ENCODE measurements at regions not wholly inside any gene's neighbourhood (a gene's known extent, or its start where the extent isn't known, plus 50 kb on each side); places are given as distances from the start of the nearest gene placed in this dataset.
A peak's percentile ranks its signal among the peaks of the same experiment; 100 is the strongest.

DNA sequence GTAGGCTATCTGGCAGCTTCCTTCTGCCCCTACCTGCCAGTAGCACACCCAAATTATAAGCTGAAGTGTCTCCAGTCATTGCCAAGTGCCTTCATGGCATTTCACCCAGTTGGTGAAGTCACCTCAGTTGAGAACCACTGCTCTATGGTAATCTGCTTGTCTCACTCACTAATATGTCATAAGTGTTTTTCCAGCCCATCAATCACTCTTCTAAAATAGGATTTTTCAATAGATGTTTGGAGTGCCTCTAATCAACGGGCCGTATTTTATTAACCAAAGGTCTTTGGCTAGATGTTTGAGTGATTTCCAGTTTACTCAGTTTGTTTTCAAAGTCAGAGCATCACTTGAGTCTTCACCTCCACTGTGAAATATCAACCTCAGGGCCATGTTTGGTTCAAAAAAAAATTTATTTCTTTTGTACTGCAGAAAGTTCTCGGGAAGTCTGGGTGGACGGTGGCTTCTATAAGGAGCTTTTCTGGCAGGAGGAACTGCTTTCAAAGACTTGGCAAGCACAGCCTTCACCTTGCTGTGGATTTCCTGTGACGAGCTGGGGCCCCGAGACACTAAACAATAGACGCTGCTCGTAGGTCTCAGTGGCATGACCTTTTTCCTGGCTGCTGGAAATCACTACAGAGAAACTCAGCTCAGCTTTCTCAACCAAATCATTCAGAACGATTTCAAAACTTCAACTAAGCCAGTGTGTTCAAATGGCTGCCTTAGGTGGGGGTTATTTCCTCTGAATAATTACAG is 95.2 kb upstream of the FOXF1 start:
- H3K27ac Mint-ChIP-seq, result no peak overlapping the region
- peaks cover 3% of the 10 kb centered on the region for H3K36me3 Mint-ChIP-seq (ENCODE audit: low read depth)
- H3K4me1 Mint-ChIP-seq, result peaks cover 5% of the 10 kb centered on the region
- DNase-seq, result no peak
- H3K4me3 Mint-ChIP-seq, result no peak overlapping the region
- peaks cover 15% of the 10 kb centered on the region for H3K27me3 Mint-ChIP-seq (ENCODE audit: low read depth, poor library complexity)
- TF ChIP-seq, protein P1, sequence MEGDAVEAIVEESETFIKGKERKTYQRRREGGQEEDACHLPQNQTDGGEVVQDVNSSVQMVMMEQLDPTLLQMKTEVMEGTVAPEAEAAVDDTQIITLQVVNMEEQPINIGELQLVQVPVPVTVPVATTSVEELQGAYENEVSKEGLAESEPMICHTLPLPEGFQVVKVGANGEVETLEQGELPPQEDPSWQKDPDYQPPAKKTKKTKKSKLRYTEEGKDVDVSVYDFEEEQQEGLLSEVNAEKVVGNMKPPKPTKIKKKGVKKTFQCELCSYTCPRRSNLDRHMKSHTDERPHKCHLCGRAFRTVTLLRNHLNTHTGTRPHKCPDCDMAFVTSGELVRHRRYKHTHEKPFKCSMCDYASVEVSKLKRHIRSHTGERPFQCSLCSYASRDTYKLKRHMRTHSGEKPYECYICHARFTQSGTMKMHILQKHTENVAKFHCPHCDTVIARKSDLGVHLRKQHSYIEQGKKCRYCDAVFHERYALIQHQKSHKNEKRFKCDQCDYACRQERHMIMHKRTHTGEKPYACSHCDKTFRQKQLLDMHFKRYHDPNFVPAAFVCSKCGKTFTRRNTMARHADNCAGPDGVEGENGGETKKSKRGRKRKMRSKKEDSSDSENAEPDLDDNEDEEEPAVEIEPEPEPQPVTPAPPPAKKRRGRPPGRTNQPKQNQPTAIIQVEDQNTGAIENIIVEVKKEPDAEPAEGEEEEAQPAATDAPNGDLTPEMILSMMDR (IDR thresholded peaks at IDR 0.05), result no peak
- peaks cover 48% of the 10 kb centered on the region for H3K9me3 Mint-ChIP-seq

GRCh38 chr16:86418981-86419380 is 91.3 kb upstream of the FOXF1 start:
- Mint-ChIP-seq H3K27ac (no peak overlapping the region), H3K4me3 (no peak overlapping the region), H3K9me3 (peaks cover 40% of the 10 kb centered on the region), H3K27me3 (ENCODE audit: low read depth, poor library complexity) (peaks cover 19% of the 10 kb centered on the region), H3K4me1 (peaks cover 13% of the 10 kb centered on the region), H3K36me3 (ENCODE audit: low read depth) (peaks cover 4% of the 10 kb centered on the region)
- DNase-seq, result no peak
- TF ChIP-seq, protein P1 (IDR thresholded peaks at IDR 0.05), result no peak

GRCh38 chr16:86419518-86419917 is 90.8 kb upstream of the FOXF1 start:
- peaks cover 4% of the 10 kb centered on the region for H3K36me3 Mint-ChIP-seq (ENCODE audit: low read depth)
- DNase-seq, result no peak
- peaks cover 17% of the 10 kb centered on the region for H3K4me1 Mint-ChIP-seq
- H3K27ac Mint-ChIP-seq, result no peak overlapping the region
- TF ChIP-seq, protein P1 (IDR thresholded peaks at IDR 0.05), result no peak
- peaks cover 42% of the 10 kb centered on the region for H3K9me3 Mint-ChIP-seq
- H3K27me3 Mint-ChIP-seq (ENCODE audit: low read depth, poor library complexity), result peaks cover 19% of the 10 kb centered on the region
- H3K4me3 Mint-ChIP-seq, result no peak overlapping the region

DNA sequence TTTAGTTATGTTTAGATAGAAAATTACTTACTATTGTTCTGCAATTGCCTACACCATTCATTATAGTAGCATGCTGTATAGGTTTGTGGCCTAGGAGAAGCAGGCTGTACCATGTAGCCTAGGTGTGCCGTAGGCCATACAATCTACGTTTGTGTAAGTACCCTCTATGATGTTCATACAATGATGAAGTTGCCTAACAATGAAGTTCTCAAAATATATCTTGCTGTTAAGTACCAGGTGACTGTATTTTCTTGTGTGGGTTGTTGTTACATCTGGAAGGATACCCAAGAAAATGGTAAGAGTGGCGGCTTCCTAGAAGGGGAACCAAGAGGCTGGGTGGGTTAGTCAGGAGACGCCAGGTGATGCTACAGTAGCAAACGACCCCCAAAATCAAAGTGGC is 88.3 kb upstream of the FOXF1 start:
- H3K27me3 Mint-ChIP-seq (ENCODE audit: low read depth, poor library complexity), result peaks cover 12% of the 10 kb centered on the region
- H3K27ac Mint-ChIP-seq, result peak overlapping the region; percentile 47
- peaks cover 4% of the 10 kb centered on the region for H3K36me3 Mint-ChIP-seq (ENCODE audit: low read depth)
- peaks cover 34% of the 10 kb centered on the region for H3K4me1 Mint-ChIP-seq
- TF ChIP-seq, protein P1 (IDR thresholded peaks at IDR 0.05), result no peak
- no peak overlapping the region for H3K4me3 Mint-ChIP-seq
- peaks cover 33% of the 10 kb centered on the region for H3K9me3 Mint-ChIP-seq
- DNase-seq, result no peak

- peaks cover 4% of the 10 kb centered on the region for H3K36me3 Mint-ChIP-seq (ENCODE audit: low read depth)
- H3K4me3 Mint-ChIP-seq, result no peak overlapping the region
- peaks cover 58% of the 10 kb centered on the region for H3K4me1 Mint-ChIP-seq
- peaks cover 31% of the 10 kb centered on the region for H3K27me3 Mint-ChIP-seq (ENCODE audit: low read depth, poor library complexity)
- peaks cover 33% of the 10 kb centered on the region for H3K9me3 Mint-ChIP-seq
- no peak for DNase-seq
- H3K27ac Mint-ChIP-seq, result no peak overlapping the region
- TF ChIP-seq, protein P1 (IDR thresholded peaks at IDR 0.05), result no peak
These were observed 85.9 kb upstream of the FOXF1 start for GRCh38 chr16:86424398-86424797.

GRCh38 chr16:86424985-86425384 is 85.3 kb upstream of the FOXF1 start:
- no peak overlapping the region for H3K27ac Mint-ChIP-seq
- TF ChIP-seq, protein P1 (IDR thresholded peaks at IDR 0.05), result no peak
- peaks cover 36% of the 10 kb centered on the region for H3K27me3 Mint-ChIP-seq (ENCODE audit: low read depth, poor library complexity)
- peaks cover 4% of the 10 kb centered on the region for H3K36me3 Mint-ChIP-seq (ENCODE audit: low read depth)
- no peak for DNase-seq
- H3K4me1 Mint-ChIP-seq, result peaks cover 64% of the 10 kb centered on the region
- no peak overlapping the region for H3K4me3 Mint-ChIP-seq
- H3K9me3 Mint-ChIP-seq, result peaks cover 33% of the 10 kb centered on the region

Data from nephron progenitor cell (in vitro differentiated cells).